ENCODE measurements at regions not wholly inside any gene's neighbourhood (a gene's known extent, or its start where the extent isn't known, plus 50 kb on each side); places are given as distances from the start of the nearest gene placed in this dataset.

GRCh38 chr6:74656453-74656852, 549.4 kb downstream of the COL12A1 start (continued):
- no peak for TF ChIP-seq ZNF460 (CRISPR knock-in tag; IDR thresholded peaks at IDR 0.05; ENCODE audit: borderline replicate concordance)
- TF ChIP-seq ZNF383 (CRISPR knock-in tag; IDR thresholded peaks at IDR 0.05; ENCODE audit: borderline replicate concordance): no peak
- no peak for TF ChIP-seq ZNF17 (CRISPR knock-in tag; IDR thresholded peaks at IDR 0.05)
- TF ChIP-seq, protein P1, sequence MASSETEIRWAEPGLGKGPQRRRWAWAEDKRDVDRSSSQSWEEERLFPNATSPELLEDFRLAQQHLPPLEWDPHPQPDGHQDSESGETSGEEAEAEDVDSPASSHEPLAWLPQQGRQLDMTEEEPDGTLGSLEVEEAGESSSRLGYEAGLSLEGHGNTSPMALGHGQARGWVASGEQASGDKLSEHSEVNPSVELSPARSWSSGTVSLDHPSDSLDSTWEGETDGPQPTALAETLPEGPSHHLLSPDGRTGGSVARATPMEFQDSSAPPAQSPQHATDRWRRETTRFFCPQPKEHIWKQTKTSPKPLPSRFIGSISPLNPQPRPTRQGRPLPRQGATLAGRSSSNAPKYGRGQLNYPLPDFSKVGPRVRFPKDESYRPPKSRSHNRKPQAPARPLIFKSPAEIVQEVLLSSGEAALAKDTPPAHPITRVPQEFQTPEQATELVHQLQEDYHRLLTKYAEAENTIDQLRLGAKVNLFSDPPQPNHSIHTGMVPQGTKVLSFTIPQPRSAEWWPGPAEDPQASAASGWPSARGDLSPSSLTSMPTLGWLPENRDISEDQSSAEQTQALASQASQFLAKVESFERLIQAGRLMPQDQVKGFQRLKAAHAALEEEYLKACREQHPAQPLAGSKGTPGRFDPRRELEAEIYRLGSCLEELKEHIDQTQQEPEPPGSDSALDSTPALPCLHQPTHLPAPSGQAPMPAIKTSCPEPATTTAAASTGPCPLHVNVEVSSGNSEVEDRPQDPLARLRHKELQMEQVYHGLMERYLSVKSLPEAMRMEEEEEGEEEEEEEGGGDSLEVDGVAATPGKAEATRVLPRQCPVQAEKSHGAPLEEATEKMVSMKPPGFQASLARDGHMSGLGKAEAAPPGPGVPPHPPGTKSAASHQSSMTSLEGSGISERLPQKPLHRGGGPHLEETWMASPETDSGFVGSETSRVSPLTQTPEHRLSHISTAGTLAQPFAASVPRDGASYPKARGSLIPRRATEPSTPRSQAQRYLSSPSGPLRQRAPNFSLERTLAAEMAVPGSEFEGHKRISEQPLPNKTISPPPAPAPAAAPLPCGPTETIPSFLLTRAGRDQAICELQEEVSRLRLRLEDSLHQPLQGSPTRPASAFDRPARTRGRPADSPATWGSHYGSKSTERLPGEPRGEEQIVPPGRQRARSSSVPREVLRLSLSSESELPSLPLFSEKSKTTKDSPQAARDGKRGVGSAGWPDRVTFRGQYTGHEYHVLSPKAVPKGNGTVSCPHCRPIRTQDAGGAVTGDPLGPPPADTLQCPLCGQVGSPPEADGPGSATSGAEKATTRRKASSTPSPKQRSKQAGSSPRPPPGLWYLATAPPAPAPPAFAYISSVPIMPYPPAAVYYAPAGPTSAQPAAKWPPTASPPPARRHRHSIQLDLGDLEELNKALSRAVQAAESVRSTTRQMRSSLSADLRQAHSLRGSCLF (CRISPR knock-in tag; IDR thresholded peaks at IDR 0.05; ENCODE audit: borderline replicate concordance): no peak
- TF ChIP-seq ZNF766 (CRISPR knock-in tag; IDR thresholded peaks at IDR 0.05; ENCODE audit: borderline replicate concordance): no peak

- H3K27ac ChIP-seq (ENCODE audit: extremely low read length, insufficient read depth, low read length): no peak overlapping the region
- ATAC-seq (no peak), DNase-seq (ENCODE audit: low spot score) (no peak), FAIRE-seq (no peak)
- H3K4me1 ChIP-seq (ENCODE audit: insufficient read depth, low read length): no peaks in the 10 kb centered on the region
- ChIA-PET CTCF (ENCODE audit: low intra/inter-chr PET ratio, low total read pairs) (no interaction called here), POLR2A (no interaction called here)
- H3K9ac ChIP-seq (ENCODE audit: insufficient read depth, low read depth, low read length): no peak overlapping the region
- no peaks in the 10 kb centered on the region for H3K27me3 ChIP-seq (ENCODE audit: control insufficient read depth in 1 of 2, insufficient read depth in 2 of 2, low read length in 2 of 2)
- H3K79me2 ChIP-seq (ENCODE audit: insufficient read depth, low read length): no peaks in the 10 kb centered on the region
- H3K36me3 ChIP-seq (replicated peaks in 1 of 2; ENCODE audit: control insufficient read depth in 1 of 2, insufficient read depth in 2 of 2, low read length in 2 of 2): no peaks in the 10 kb centered on the region
- intact Hi-C loops (cut with micrococcal nuclease; ENCODE audit: unreplicated experiment) (no loop called here), in situ Hi-C loops (cut with HindIII; ENCODE audit: extremely low pct_ligation_motif_present, low pct_unique_long_range_greater_than_20kb) (no loop called here)
- no peak overlapping the region for H3K4me3 ChIP-seq (replicated peaks in 1 of 3; ENCODE audit: insufficient read depth in 1 of 3, low read depth in 2 of 3, low read length in 3 of 3)
- no peak overlapping the region for H3K4me2 ChIP-seq (ENCODE audit: low read depth, low read length)
- no peaks in the 10 kb centered on the region for H4K20me1 ChIP-seq (ENCODE audit: insufficient read depth, low read length)
- BruUV-seq (replicated peaks): no TSS peak
- H2AFZ ChIP-seq (ENCODE audit: low read length): no peak overlapping the region
- H3K9me3 ChIP-seq (ENCODE audit: low read length): no peaks in the 10 kb centered on the region
- TF ChIP-seq TFDP2 (CRISPR knock-in tag; IDR thresholded peaks at IDR 0.05) (no peak), ZBTB1 (CRISPR knock-in tag; IDR thresholded peaks at IDR 0.05; ENCODE audit: borderline replicate concordance) (no peak), ZBED4 (CRISPR knock-in tag; IDR thresholded peaks at IDR 0.05; ENCODE audit: borderline replicate concordance) (no peak), WIZ (CRISPR knock-in tag; IDR thresholded peaks at IDR 0.05) (no peak), XBP1 (CRISPR knock-in tag; IDR thresholded peaks at IDR 0.05) (no peak), ZNF567 (CRISPR knock-in tag; IDR thresholded peaks at IDR 0.05; ENCODE audit: borderline replicate concordance) (no peak), ARID2 (CRISPR knock-in tag; IDR thresholded peaks at IDR 0.05; ENCODE audit: borderline replicate concordance) (no peak), ZNF878 (CRISPR knock-in tag; IDR thresholded peaks at IDR 0.05) (no peak)
- TF ChIP-seq, protein P2, sequence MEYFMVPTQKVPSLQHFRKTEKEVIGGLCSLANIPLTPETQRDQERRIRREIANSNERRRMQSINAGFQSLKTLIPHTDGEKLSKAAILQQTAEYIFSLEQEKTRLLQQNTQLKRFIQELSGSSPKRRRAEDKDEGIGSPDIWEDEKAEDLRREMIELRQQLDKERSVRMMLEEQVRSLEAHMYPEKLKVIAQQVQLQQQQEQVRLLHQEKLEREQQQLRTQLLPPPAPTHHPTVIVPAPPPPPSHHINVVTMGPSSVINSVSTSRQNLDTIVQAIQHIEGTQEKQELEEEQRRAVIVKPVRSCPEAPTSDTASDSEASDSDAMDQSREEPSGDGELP (IDR thresholded peaks at IDR 0.05; ENCODE audit: borderline replicate concordance, low read depth): no peak
These were observed 551.6 kb downstream of the COL12A1 start for GRCh38 chr6:74654296-74654695.

Data from HepG2 (cell line).